ENCODE measurements at regions not wholly inside any gene's neighbourhood (a gene's known extent, or its start where the extent isn't known, plus 50 kb on each side); places are given as distances from the start of the nearest gene placed in this dataset.

DNA sequence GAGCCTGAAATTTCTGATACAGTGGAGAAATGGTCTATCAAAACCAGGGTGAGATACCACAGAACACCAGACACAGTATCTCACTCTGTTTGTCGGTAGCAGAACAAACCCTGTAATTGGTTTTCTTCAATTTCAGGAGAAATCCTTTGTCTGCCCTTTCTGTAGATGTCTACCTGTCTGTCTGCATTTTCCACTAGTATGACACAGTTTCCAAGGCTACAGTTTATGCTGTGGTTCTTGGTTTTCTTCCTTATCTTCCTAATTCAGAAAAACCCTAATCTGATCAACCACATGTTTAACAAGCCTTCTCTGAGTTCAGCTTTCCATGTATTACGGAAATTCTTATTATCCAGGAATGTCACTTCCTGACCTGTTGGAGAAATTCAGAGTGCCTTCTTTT, 70.8 kb downstream of the SCN11A start:
- TF ChIP-seq CTCF (IDR thresholded peaks at IDR 0.05) (no peak), EZH2 (IDR thresholded peaks at IDR 0.05; ENCODE audit: borderline replicate concordance, insufficient read depth, low read depth, low read length, poor library complexity, severe bottlenecking) (no peak)

Measured in B cell (primary cell).